PFSK-1 (cell line): ENCODE measurements at regions not wholly inside any gene's neighbourhood (a gene's known extent, or its start where the extent isn't known, plus 50 kb on each side); places are given as distances from the start of the nearest gene placed in this dataset.

Experiments used
- TAF1 ChIP-seq: IDR thresholded peaks from 2 replicates; pipeline ENCODE4 v1.6.1; 2012; ENCODE audit warnings: low read length, control low read depth, borderline replicate concordance; ENCODE audit not compliant: insufficient read depth
- TF ChIP-seq, protein P1 (sequence below), 2 experiments: IDR thresholded peaks; 2 replicates each; pipeline versions ENCODE4 v1.6.1 to v1.8.0; 2011 to 2012; ENCODE audit warnings: low read depth in 2 of 2, low read length in 2 of 2, control low read depth in 1 of 2, inconsistent platforms in 1 of 2, mild to moderate bottlenecking in 1 of 2, moderate library complexity in 1 of 2; ENCODE audit not compliant: insufficient read depth in 1 of 2

DNA sequence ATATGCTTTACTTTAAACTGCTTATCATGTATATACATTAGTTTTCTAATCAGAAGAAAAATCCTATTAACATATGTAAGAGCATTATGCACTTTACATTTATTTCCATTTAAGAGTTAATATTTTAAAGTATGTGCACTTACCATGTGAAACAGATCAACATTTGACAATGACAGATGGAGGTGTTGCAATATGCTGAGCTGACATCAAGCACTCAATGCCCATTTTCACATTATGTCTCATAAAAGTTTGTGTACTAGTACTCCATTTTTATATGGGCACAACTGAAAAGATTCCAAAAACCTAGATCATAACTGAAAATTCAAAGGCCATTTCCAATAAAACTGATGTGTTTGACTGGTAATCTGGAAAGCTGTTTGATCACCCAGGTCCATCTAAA, 420.9 kb upstream of the SOX9 start:
- TF ChIP-seq TAF1, result no peak
- TF ChIP-seq, protein P1, sequence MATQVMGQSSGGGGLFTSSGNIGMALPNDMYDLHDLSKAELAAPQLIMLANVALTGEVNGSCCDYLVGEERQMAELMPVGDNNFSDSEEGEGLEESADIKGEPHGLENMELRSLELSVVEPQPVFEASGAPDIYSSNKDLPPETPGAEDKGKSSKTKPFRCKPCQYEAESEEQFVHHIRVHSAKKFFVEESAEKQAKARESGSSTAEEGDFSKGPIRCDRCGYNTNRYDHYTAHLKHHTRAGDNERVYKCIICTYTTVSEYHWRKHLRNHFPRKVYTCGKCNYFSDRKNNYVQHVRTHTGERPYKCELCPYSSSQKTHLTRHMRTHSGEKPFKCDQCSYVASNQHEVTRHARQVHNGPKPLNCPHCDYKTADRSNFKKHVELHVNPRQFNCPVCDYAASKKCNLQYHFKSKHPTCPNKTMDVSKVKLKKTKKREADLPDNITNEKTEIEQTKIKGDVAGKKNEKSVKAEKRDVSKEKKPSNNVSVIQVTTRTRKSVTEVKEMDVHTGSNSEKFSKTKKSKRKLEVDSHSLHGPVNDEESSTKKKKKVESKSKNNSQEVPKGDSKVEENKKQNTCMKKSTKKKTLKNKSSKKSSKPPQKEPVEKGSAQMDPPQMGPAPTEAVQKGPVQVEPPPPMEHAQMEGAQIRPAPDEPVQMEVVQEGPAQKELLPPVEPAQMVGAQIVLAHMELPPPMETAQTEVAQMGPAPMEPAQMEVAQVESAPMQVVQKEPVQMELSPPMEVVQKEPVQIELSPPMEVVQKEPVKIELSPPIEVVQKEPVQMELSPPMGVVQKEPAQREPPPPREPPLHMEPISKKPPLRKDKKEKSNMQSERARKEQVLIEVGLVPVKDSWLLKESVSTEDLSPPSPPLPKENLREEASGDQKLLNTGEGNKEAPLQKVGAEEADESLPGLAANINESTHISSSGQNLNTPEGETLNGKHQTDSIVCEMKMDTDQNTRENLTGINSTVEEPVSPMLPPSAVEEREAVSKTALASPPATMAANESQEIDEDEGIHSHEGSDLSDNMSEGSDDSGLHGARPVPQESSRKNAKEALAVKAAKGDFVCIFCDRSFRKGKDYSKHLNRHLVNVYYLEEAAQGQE (IDR thresholded peaks at IDR 0.05; ENCODE audit: insufficient read depth in 1 of 2, low read depth in 2 of 2, low read length in 2 of 2), result no peak
